HUES64 (cell line): ENCODE measurements at regions not wholly inside any gene's neighbourhood (a gene's known extent, or its start where the extent isn't known, plus 50 kb on each side); places are given as distances from the start of the nearest gene placed in this dataset.
"Not testable (repeated sequence)": the region's sequence is repeated elsewhere in the genome, so short reads cannot be mapped to it uniquely, and the experiment has no call there.

Experiments used
- H3K27ac ChIP-seq: 2 replicates; pipeline ENCODE4 v1.7.0; 2013; ENCODE audit warnings: low read depth, low read length, inconsistent platforms
- H3K27me3 ChIP-seq: 2 replicates; pipeline ENCODE4 v1.6.1; 2013; ENCODE audit warnings: mild to moderate bottlenecking, low read length; ENCODE audit not compliant: insufficient read depth
- H3K36me3 ChIP-seq: 2 replicates; pipeline ENCODE4 v1.6.1; 2013; ENCODE audit warnings: mild to moderate bottlenecking, low read length; ENCODE audit not compliant: insufficient read depth
- H3K4me1 ChIP-seq: 2 replicates; pipeline ENCODE4 v1.6.1; 2013; ENCODE audit warnings: mild to moderate bottlenecking, low read length, moderate library complexity; ENCODE audit not compliant: insufficient read depth
- H3K4me3 ChIP-seq: 2 replicates; pipeline ENCODE4 v1.5.1; 2013; ENCODE audit warnings: mild to moderate bottlenecking, low read length, moderate library complexity
- H3K9ac ChIP-seq: 2 replicates; pipeline ENCODE4 v1.6.1; 2013; ENCODE audit warnings: mild to moderate bottlenecking, low read depth, low read length
- H3K9me3 ChIP-seq: 2 replicates; pipeline ENCODE4 v1.6.1; 2013; ENCODE audit warnings: low read depth, low read length; ENCODE audit not compliant: insufficient read depth
- WGBS: fragments of 150-250, 120-280 bp; methylation state at CpG from one replicate; pipeline ENCODE4 v1.1.7; 2013; ENCODE audit warnings: missing lambda C conversion rate; 5-methylcytosine and 5-hydroxymethylcytosine counted together

GRCh38 chr7:65453341-65454030 is 79.8 kb downstream of the ZNF92 start:
- WGBS = 95% methylated on average over 9 of the region's 9 CpGs
- Histone ChIP-seq H3K27me3 (no peaks in the 10 kb centered on the region), H3K4me1 (no peaks in the 10 kb centered on the region), H3K36me3 (no peaks in the 10 kb centered on the region), H3K4me3 (no peak overlapping the region), H3K9me3 (no peaks in the 10 kb centered on the region), H3K27ac (no peak overlapping the region), H3K9ac (no peak overlapping the region)

GRCh38 chr7:65454469-65454868 is 80.8 kb downstream of the ZNF92 start:
- no peak overlapping the region for H3K9ac ChIP-seq
- no peak overlapping the region for H3K4me3 ChIP-seq
- no peaks in the 10 kb centered on the region for H3K27me3 ChIP-seq
- H3K9me3 ChIP-seq = no peaks in the 10 kb centered on the region
- no peaks in the 10 kb centered on the region for H3K36me3 ChIP-seq
- H3K4me1 ChIP-seq = no peaks in the 10 kb centered on the region
- H3K27ac ChIP-seq = no peak overlapping the region

DNA sequence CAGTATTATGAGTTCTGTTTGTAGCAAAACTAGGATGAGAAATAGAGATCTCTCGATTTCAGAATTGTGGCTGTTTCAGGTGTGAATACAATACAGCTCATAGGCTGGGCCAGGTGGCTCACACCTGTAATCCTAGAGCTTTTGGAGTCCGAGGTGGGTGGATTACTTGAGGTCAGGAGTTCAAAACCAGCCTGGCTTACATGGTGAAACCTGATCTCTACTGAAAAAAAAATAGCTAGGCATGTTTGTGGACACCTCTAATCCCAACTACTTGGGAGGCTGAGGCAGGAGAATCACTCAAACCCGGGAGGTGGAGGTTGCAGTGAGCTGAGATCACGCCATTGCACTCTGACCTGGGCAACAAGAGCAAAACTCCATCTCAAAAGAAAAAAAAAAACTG is 81.4 kb downstream of the ZNF92 start:
- H3K27ac ChIP-seq, H3K27me3 ChIP-seq, H3K4me3 ChIP-seq, H3K9me3 ChIP-seq, H3K36me3 ChIP-seq, H3K9ac ChIP-seq, H3K4me1 ChIP-seq: not testable (repeated sequence)
- WGBS = 85% methylated on average over 3 of the region's 4 CpGs

- Histone ChIP-seq H3K9me3 (no peaks in the 10 kb centered on the region), H3K4me1 (no peaks in the 10 kb centered on the region), H3K36me3 (no peaks in the 10 kb centered on the region), H3K9ac (no peak overlapping the region), H3K27ac (no peak overlapping the region), H3K27me3 (no peaks in the 10 kb centered on the region), H3K4me3 (no peak overlapping the region)
- WGBS = 96% methylated on average over 5 of the region's 5 CpGs
Measured at GRCh38 chr7:65457705-65458104, 84.0 kb downstream of the ZNF92 start.

- H3K27me3 ChIP-seq = no peaks in the 10 kb centered on the region
- no peaks in the 10 kb centered on the region for H3K4me1 ChIP-seq
- H3K4me3 ChIP-seq = no peak overlapping the region
- no peak overlapping the region for H3K9ac ChIP-seq
- H3K36me3 ChIP-seq = no peaks in the 10 kb centered on the region
- H3K9me3 ChIP-seq = no peaks in the 10 kb centered on the region
- no peak overlapping the region for H3K27ac ChIP-seq
- 78% methylated on average over 3 of the region's 4 CpGs for WGBS
Measured at GRCh38 chr7:65459438-65459837, 85.8 kb downstream of the ZNF92 start.

GRCh38 chr7:65462148-65462716 is 88.6 kb downstream of the ZNF92 start:
- Histone ChIP-seq H3K36me3 (no peaks in the 10 kb centered on the region), H3K4me3 (no peak overlapping the region), H3K27me3 (no peaks in the 10 kb centered on the region), H3K9ac (no peak overlapping the region), H3K4me1 (no peaks in the 10 kb centered on the region), H3K27ac (no peak overlapping the region), H3K9me3 (no peaks in the 10 kb centered on the region)
- 75% methylated on average over 3 of the region's 3 CpGs for WGBS

DNA sequence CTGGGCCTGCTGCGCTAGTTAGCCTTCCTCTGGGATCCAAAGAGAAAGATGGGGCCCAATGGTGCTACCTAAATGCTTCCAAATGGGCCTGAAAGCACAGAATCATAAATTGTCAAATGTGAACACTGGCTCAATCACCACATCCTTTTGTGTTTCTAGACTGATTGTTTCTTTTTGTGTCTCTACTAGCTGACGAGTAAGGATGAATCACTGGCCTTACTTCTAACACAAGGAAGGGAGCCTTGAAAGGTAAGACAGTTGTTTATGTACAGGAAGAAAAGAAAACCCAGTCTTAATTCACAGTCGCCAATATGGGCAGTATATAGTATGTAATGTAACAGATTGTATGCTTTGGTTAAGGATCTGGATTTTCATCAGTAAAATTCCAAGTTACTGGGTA is 89.5 kb downstream of the ZNF92 start:
- Histone ChIP-seq H3K4me1 (no peaks in the 10 kb centered on the region), H3K9ac (no peak overlapping the region)
- WGBS = 89% methylated on average over 3 of the region's 3 CpGs

DNA sequence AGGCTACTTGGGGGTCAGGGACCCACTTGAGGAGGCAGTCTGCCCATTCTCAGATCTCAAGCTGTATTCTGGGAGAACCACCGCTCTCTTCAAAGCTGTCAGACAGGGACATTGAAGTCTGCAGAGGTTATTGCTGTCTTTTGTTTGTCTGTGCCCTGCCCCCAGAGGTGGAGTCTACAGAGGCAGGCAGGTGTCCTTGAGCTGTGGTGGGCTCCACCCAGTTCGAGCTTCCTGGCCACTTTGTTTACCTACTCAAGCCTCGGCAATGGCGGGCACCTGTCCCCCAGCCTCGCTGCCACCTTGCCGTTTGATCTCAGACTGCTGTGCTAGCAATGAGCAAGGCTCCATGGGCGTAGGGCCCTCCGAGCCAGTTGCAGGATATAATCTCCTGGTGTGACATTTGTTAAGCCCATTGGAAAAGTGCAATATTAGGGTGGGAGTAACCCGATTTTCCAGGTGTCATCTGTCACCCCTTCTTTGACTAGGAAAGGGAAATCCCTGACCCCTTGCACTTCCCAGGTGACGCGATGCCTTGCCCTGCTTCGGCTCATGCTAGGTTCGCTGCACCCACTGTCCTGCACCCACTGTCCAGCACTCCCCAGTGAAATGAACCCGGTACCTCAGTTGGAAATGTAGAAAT is 96.4 kb downstream of the ZNF92 start:
- not testable (repeated sequence) for H3K9ac ChIP-seq, H3K4me1 ChIP-seq, H3K9me3 ChIP-seq, H3K4me3 ChIP-seq, H3K36me3 ChIP-seq, H3K27ac ChIP-seq, H3K27me3 ChIP-seq
- WGBS = 93% methylated on average over 14 of the region's 14 CpGs

More for the DNA sequence above, 89.5 kb downstream of the ZNF92 start:
- H3K4me3 ChIP-seq = no peak overlapping the region
- no peaks in the 10 kb centered on the region for H3K9me3 ChIP-seq
- no peaks in the 10 kb centered on the region for H3K27me3 ChIP-seq
- H3K36me3 ChIP-seq = no peaks in the 10 kb centered on the region
- H3K27ac ChIP-seq = no peak overlapping the region

- H3K9ac ChIP-seq = no peak overlapping the region
- WGBS = 85% methylated on average over 4 of the region's 4 CpGs
- H3K9me3 ChIP-seq = peaks cover 6% of the 10 kb centered on the region; the same call in 1 of the 2 replicates
- no peaks in the 10 kb centered on the region for H3K36me3 ChIP-seq
- no peak overlapping the region for H3K4me3 ChIP-seq
- H3K27me3 ChIP-seq = no peaks in the 10 kb centered on the region
- H3K27ac ChIP-seq = no peak overlapping the region
- H3K4me1 ChIP-seq = no peaks in the 10 kb centered on the region
Measured at GRCh38 chr7:65471587-65471986, 97.9 kb downstream of the ZNF92 start.

GRCh38 chr7:65475040-65475726 is 101.5 kb downstream of the ZNF92 start:
- Histone ChIP-seq H3K9me3 (peaks cover 5% of the 10 kb centered on the region; the same call in 1 of the 2 replicates), H3K27me3 (no peaks in the 10 kb centered on the region), H3K27ac (no peak overlapping the region), H3K36me3 (no peaks in the 10 kb centered on the region), H3K9ac (no peak overlapping the region), H3K4me1 (no peaks in the 10 kb centered on the region), H3K4me3 (no peak overlapping the region)
- 92% methylated on average over 4 of the region's 4 CpGs for WGBS

- Histone ChIP-seq H3K36me3 (no peaks in the 10 kb centered on the region), H3K9ac (no peak overlapping the region), H3K4me3 (no peak overlapping the region), H3K9me3 (0 out of 2 replicates have a peak, but pooled peaks cover 6% of the 10 kb centered on the region), H3K27me3 (no peaks in the 10 kb centered on the region), H3K27ac (no peak overlapping the region), H3K4me1 (no peaks in the 10 kb centered on the region)
- WGBS = 88% methylated on average over 7 of the region's 8 CpGs
Measured at GRCh38 chr7:65475734-65476319, 102.2 kb downstream of the ZNF92 start.
